GM13976 (cell line): ENCODE measurements at regions not wholly inside any gene's neighbourhood (a gene's known extent, or its start where the extent isn't known, plus 50 kb on each side); places are given as distances from the start of the nearest gene placed in this dataset.

Experiments
- DNase-seq: peaks from one replicate; pipeline ENCODE4 v3.0.0; 2012; ENCODE audit warnings: low spot score
- in situ Hi-C: fragments of 300-500 bp; cut with MboI; formaldehyde crosslinking; loops from one replicate; pipeline ENCODE4 v1.12.0; 2022; ENCODE audit warnings: low sequenced_read_pairs, mixed read lengths, inconsistent platforms; ENCODE audit not compliant: unreplicated experiment
- TF ChIP-seq, protein P1 (sequence below): IDR thresholded peaks from 2 replicates; pipeline ENCODE4 v1.5.1; 2012; ENCODE audit warnings: borderline replicate concordance, mild to moderate bottlenecking; ENCODE audit not compliant: insufficient read depth; ENCODE audit errors: extremely low read depth, missing control alignments, control extremely low read depth

DNA sequence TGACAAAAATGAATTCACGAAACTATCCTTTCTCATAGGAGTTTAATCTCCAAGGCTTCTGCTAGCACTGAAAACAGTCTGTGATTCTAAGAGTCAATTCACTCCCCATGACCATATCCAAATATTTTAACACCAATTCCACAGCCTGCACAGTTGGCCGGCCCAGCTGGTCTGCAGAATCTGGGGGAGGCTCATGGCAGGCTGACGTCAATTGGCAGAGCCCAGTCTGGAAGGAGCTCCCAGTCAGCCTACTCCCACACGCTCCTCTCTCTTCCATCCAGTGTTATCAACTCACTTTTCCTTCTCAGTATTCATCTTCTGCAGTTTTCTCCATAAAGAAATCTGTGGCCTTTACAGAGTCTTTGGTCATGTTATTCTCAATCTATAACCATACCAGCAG is 111.0 kb downstream of the TBXT start:
- TF ChIP-seq, protein P1, sequence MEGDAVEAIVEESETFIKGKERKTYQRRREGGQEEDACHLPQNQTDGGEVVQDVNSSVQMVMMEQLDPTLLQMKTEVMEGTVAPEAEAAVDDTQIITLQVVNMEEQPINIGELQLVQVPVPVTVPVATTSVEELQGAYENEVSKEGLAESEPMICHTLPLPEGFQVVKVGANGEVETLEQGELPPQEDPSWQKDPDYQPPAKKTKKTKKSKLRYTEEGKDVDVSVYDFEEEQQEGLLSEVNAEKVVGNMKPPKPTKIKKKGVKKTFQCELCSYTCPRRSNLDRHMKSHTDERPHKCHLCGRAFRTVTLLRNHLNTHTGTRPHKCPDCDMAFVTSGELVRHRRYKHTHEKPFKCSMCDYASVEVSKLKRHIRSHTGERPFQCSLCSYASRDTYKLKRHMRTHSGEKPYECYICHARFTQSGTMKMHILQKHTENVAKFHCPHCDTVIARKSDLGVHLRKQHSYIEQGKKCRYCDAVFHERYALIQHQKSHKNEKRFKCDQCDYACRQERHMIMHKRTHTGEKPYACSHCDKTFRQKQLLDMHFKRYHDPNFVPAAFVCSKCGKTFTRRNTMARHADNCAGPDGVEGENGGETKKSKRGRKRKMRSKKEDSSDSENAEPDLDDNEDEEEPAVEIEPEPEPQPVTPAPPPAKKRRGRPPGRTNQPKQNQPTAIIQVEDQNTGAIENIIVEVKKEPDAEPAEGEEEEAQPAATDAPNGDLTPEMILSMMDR, result no peak

DNA sequence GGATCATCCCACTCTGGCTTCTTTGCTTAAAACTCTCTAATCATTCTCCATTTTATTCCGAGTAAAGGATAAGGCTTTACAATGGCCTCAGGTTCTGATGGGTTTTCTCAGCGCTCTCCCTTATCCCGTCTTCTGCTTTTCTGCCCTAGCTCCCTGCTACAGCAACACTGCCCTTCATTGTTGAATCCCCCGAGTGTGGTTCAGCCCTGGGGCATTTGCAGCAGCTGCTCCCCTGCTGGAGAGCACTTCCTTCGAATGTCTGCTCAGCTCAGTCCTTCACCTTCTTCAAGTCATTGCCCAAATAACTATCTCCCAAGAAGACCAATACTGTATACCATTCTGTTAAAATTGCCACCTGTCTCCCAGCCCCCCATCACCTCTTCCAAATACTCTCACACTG is 111.8 kb downstream of the TBXT start:
- in situ Hi-C loops, result no loop called here
- no peak for DNase-seq
- TF ChIP-seq, protein P1, result no peak

More for the DNA sequence above, 111.0 kb downstream of the TBXT start:
- in situ Hi-C loops, result no loop called here
- DNase-seq, result no peak

DNA sequence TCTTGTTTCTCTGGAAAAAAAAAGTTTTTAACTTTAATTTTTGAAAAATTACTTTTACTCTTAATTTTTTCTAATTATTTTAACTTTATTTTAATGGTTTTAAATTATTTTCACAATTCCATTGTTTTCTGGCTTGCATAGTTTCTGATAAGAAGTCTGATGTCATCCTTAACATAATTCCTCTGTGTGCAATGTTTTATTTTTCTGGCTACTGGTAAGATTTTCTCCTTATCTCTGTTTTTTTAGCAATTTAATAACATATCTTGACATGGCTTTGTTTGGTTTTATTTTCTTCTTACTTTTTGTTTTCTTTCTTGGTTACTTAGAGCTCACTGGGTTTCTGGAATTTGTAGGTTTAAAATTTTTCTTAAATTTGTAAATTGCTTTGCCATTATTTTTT is 114.8 kb downstream of the TBXT start:
- TF ChIP-seq, protein P1, result no peak
- no peak for DNase-seq
- in situ Hi-C loops, result no loop called here

DNA sequence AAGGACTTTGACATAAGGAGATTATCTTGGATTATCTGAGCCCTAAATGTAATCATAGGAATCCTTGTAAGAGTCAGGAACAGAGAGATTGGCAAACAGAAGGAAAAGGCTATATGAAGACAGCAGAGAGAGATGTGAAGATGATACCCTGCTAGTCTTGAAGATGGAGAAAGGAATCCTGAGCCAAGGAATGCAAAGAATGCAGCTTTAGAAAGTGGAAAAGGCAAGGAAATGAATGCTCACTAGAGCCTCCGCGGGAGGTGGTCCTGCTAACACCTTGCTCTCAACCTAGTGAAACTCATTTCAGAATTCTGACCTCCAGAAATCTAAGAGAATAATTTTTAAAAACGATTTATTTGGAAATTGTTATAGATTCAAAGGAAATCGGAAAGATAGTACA is 117.1 kb downstream of the TBXT start:
- DNase-seq, result no peak
- in situ Hi-C loops, result no loop called here
- TF ChIP-seq, protein P1, result no peak

DNA sequence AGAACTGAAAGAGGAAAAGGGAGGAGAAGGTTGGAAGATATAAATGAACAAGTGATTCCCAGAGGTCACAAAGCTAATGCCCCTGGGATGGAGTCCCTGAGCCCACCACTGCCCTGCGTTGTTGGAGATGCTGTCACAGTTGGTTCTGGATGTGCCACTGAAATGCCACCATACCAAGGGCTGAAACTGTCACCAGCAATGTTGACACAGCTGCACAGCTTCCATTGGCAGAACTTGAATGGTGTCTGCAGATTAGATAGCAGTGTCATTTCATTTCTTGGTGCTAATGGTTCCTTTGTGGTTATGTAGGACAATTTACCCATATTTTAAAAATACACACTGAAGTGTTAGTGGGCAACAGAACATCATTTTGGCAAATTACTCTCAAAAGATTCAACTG is 120.7 kb downstream of the TBXT start:
- TF ChIP-seq, protein P1, result no peak
- in situ Hi-C loops, result no loop called here
- DNase-seq, result no peak

DNA sequence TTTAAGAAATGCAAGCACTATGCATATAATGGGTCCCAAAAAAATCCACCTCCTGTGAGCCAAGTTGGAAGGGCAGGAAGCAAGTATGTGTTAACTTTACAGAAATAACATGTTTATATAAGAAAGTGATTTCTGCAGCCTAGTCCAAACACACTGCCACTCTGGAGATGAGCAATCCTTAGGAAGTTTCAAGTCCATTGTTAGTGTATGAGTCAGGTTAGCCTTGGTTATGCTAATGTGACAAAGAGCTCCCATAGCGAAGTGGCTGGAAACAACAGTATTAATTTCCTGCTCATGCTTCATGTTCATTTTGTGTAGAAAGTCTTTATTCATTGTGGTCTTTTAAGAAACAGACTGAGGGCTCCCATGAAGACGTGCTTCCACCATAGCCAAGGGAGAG is 121.4 kb downstream of the TBXT start:
- in situ Hi-C loops, result no loop called here
- TF ChIP-seq, protein P1, result no peak
- no peak for DNase-seq

DNA sequence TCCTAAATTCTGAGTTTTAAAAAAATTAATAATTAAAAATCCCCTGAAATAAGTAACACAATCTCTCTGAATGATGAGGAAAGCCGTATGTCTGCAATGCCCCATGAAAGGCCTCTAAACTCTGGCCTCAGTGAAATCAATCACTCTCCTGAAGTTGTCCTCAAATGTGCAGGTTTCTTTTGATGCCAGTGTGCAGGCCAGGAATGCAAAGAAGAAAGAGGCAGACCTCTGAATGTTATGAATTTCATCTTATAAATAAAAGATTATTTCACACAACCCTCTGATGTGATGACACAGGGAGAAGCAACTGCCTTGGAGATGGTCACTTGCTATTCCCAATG is 121.8 kb downstream of the TBXT start:
- no peak for DNase-seq
- TF ChIP-seq, protein P1, result no peak
- in situ Hi-C loops, result no loop called here
